ENCODE measurements at regions not wholly inside any gene's neighbourhood (a gene's known extent, or its start where the extent isn't known, plus 50 kb on each side); places are given as distances from the start of the nearest gene placed in this dataset.

GRCh38 chr6:102885165-102885564, 1491.7 kb downstream of the GRIK2 start:
- Histone ChIP-seq H3K36me3 (ENCODE audit: control insufficient read depth, insufficient read depth, low read length) (no peaks in the 10 kb centered on the region), H3K27ac (ENCODE audit: low read length) (no peak overlapping the region), H3K4me3 (ENCODE audit: low read length) (no peak overlapping the region), H3K27me3 (ENCODE audit: control insufficient read depth, insufficient read depth, low read length) (no peaks in the 10 kb centered on the region), H3K9me3 (ENCODE audit: control insufficient read depth, insufficient read depth, low read length) (no peaks in the 10 kb centered on the region), H3K4me1 (ENCODE audit: control insufficient read depth, insufficient read depth, low read length) (no peaks in the 10 kb centered on the region)
- no CpG with 5 or more reads among the region's 2 CpGs for WGBS (ENCODE audit: insufficient coverage, insufficient read length)
- no peak for DNase-seq (ENCODE audit: low read depth, low spot score)

- no CpG with 5 or more reads among the region's 2 CpGs for WGBS (ENCODE audit: insufficient coverage, insufficient read length)
- no peak overlapping the region for H3K4me3 ChIP-seq (ENCODE audit: low read length)
- no peak overlapping the region for H3K27ac ChIP-seq (ENCODE audit: low read length)
- no peaks in the 10 kb centered on the region for H3K9me3 ChIP-seq (ENCODE audit: control insufficient read depth, insufficient read depth, low read length)
- H3K27me3 ChIP-seq (ENCODE audit: control insufficient read depth, insufficient read depth, low read length): no peaks in the 10 kb centered on the region
- H3K36me3 ChIP-seq (ENCODE audit: control insufficient read depth, insufficient read depth, low read length): no peaks in the 10 kb centered on the region
- no peak for DNase-seq (ENCODE audit: low read depth, low spot score)
- no peaks in the 10 kb centered on the region for H3K4me1 ChIP-seq (ENCODE audit: control insufficient read depth, insufficient read depth, low read length)
These were observed 1459.9 kb downstream of the GRIK2 start for GRCh38 chr6:102853249-102853955.

- Histone ChIP-seq H3K27ac (ENCODE audit: low read length) (no peak overlapping the region), H3K27me3 (ENCODE audit: control insufficient read depth, insufficient read depth, low read length) (no peaks in the 10 kb centered on the region), H3K9me3 (ENCODE audit: control insufficient read depth, insufficient read depth, low read length) (no peaks in the 10 kb centered on the region), H3K4me3 (ENCODE audit: low read length) (no peak overlapping the region), H3K36me3 (ENCODE audit: control insufficient read depth, insufficient read depth, low read length) (no peaks in the 10 kb centered on the region), H3K4me1 (ENCODE audit: control insufficient read depth, insufficient read depth, low read length) (no peaks in the 10 kb centered on the region)
- DNase-seq (ENCODE audit: low read depth, low spot score): no peak
- no CpG with 5 or more reads among the region's 1 CpG for WGBS (ENCODE audit: insufficient coverage, insufficient read length)
These were observed 1455.3 kb downstream of the GRIK2 start for GRCh38 chr6:102848796-102849195.

GRCh38 chr6:102848210-102848609, 1454.7 kb downstream of the GRIK2 start:
- no peak for DNase-seq (ENCODE audit: low read depth, low spot score)
- Histone ChIP-seq H3K36me3 (ENCODE audit: control insufficient read depth, insufficient read depth, low read length) (no peaks in the 10 kb centered on the region), H3K27ac (ENCODE audit: low read length) (no peak overlapping the region), H3K27me3 (ENCODE audit: control insufficient read depth, insufficient read depth, low read length) (no peaks in the 10 kb centered on the region), H3K4me1 (ENCODE audit: control insufficient read depth, insufficient read depth, low read length) (no peaks in the 10 kb centered on the region), H3K4me3 (ENCODE audit: low read length) (no peak overlapping the region), H3K9me3 (ENCODE audit: control insufficient read depth, insufficient read depth, low read length) (no peaks in the 10 kb centered on the region)
- no CpG with 5 or more reads among the region's 3 CpGs for WGBS (ENCODE audit: insufficient coverage, insufficient read length)

GRCh38 chr6:102841060-102841459, 1447.6 kb downstream of the GRIK2 start:
- H3K4me1 ChIP-seq (ENCODE audit: control insufficient read depth, insufficient read depth, low read length): no peaks in the 10 kb centered on the region
- WGBS (ENCODE audit: insufficient coverage, insufficient read length): no CpG with 5 or more reads among the region's 2 CpGs
- H3K27me3 ChIP-seq (ENCODE audit: control insufficient read depth, insufficient read depth, low read length): no peaks in the 10 kb centered on the region
- DNase-seq (ENCODE audit: low read depth, low spot score): no peak
- no peak overlapping the region for H3K27ac ChIP-seq (ENCODE audit: low read length)
- no peak overlapping the region for H3K4me3 ChIP-seq (ENCODE audit: low read length)
- no peaks in the 10 kb centered on the region for H3K9me3 ChIP-seq (ENCODE audit: control insufficient read depth, insufficient read depth, low read length)
- H3K36me3 ChIP-seq (ENCODE audit: control insufficient read depth, insufficient read depth, low read length): no peaks in the 10 kb centered on the region

GRCh38 chr6:102832021-102832420, 1438.5 kb downstream of the GRIK2 start:
- Histone ChIP-seq H3K36me3 (ENCODE audit: control insufficient read depth, insufficient read depth, low read length) (no peaks in the 10 kb centered on the region), H3K9me3 (ENCODE audit: control insufficient read depth, insufficient read depth, low read length) (no peaks in the 10 kb centered on the region), H3K4me3 (ENCODE audit: low read length) (no peak overlapping the region), H3K27me3 (ENCODE audit: control insufficient read depth, insufficient read depth, low read length) (no peaks in the 10 kb centered on the region), H3K4me1 (ENCODE audit: control insufficient read depth, insufficient read depth, low read length) (no peaks in the 10 kb centered on the region), H3K27ac (ENCODE audit: low read length) (no peak overlapping the region)
- no peak for DNase-seq (ENCODE audit: low read depth, low spot score)
- no CpG with 5 or more reads among the region's 1 CpG for WGBS (ENCODE audit: insufficient coverage, insufficient read length)

GRCh38 chr6:102820098-102820497, 1426.6 kb downstream of the GRIK2 start:
- no CpG with 5 or more reads among the region's 2 CpGs for WGBS (ENCODE audit: insufficient coverage, insufficient read length)
- Histone ChIP-seq H3K27ac (ENCODE audit: low read length) (no peak overlapping the region), H3K27me3 (ENCODE audit: control insufficient read depth, insufficient read depth, low read length) (no peaks in the 10 kb centered on the region), H3K4me1 (ENCODE audit: control insufficient read depth, insufficient read depth, low read length) (no peaks in the 10 kb centered on the region), H3K9me3 (ENCODE audit: control insufficient read depth, insufficient read depth, low read length) (no peaks in the 10 kb centered on the region), H3K36me3 (ENCODE audit: control insufficient read depth, insufficient read depth, low read length) (no peaks in the 10 kb centered on the region), H3K4me3 (ENCODE audit: low read length) (no peak overlapping the region)
- no peak for DNase-seq (ENCODE audit: low read depth, low spot score)

GRCh38 chr6:102815207-102815606, 1421.7 kb downstream of the GRIK2 start:
- Histone ChIP-seq H3K9me3 (ENCODE audit: control insufficient read depth, insufficient read depth, low read length) (no peaks in the 10 kb centered on the region), H3K27me3 (ENCODE audit: control insufficient read depth, insufficient read depth, low read length) (no peaks in the 10 kb centered on the region), H3K4me3 (ENCODE audit: low read length) (no peak overlapping the region), H3K27ac (ENCODE audit: low read length) (no peak overlapping the region), H3K4me1 (ENCODE audit: control insufficient read depth, insufficient read depth, low read length) (no peaks in the 10 kb centered on the region), H3K36me3 (ENCODE audit: control insufficient read depth, insufficient read depth, low read length) (no peaks in the 10 kb centered on the region)
- no CpG with 5 or more reads among the region's 4 CpGs for WGBS (ENCODE audit: insufficient coverage, insufficient read length)
- DNase-seq (ENCODE audit: low read depth, low spot score): no peak

- Histone ChIP-seq H3K27me3 (ENCODE audit: control insufficient read depth, insufficient read depth, low read length) (no peaks in the 10 kb centered on the region), H3K9me3 (ENCODE audit: control insufficient read depth, insufficient read depth, low read length) (no peaks in the 10 kb centered on the region), H3K4me3 (ENCODE audit: low read length) (no peak overlapping the region), H3K27ac (ENCODE audit: low read length) (no peak overlapping the region), H3K4me1 (ENCODE audit: control insufficient read depth, insufficient read depth, low read length) (no peaks in the 10 kb centered on the region), H3K36me3 (ENCODE audit: control insufficient read depth, insufficient read depth, low read length) (no peaks in the 10 kb centered on the region)
- no CpG with 5 or more reads among the region's 11 CpGs for WGBS (ENCODE audit: insufficient coverage, insufficient read length)
- no peak for DNase-seq (ENCODE audit: low read depth, low spot score)
These were observed 1420.2 kb downstream of the GRIK2 start for GRCh38 chr6:102813489-102814275.

GRCh38 chr6:102812242-102812641, 1418.7 kb downstream of the GRIK2 start:
- Histone ChIP-seq H3K27me3 (ENCODE audit: control insufficient read depth, insufficient read depth, low read length) (no peaks in the 10 kb centered on the region), H3K36me3 (ENCODE audit: control insufficient read depth, insufficient read depth, low read length) (no peaks in the 10 kb centered on the region), H3K27ac (ENCODE audit: low read length) (no peak overlapping the region), H3K4me1 (ENCODE audit: control insufficient read depth, insufficient read depth, low read length) (no peaks in the 10 kb centered on the region), H3K9me3 (ENCODE audit: control insufficient read depth, insufficient read depth, low read length) (no peaks in the 10 kb centered on the region), H3K4me3 (ENCODE audit: low read length) (no peak overlapping the region)
- DNase-seq (ENCODE audit: low read depth, low spot score): no peak
- no CpG with 5 or more reads among the region's 3 CpGs for WGBS (ENCODE audit: insufficient coverage, insufficient read length)

All from iPS DF 6.9 (cell line).